ENCODE measurements at regions not wholly inside any gene's neighbourhood (a gene's known extent, or its start where the extent isn't known, plus 50 kb on each side); places are given as distances from the start of the nearest gene placed in this dataset.
A peak's percentile ranks its signal among the peaks of the same experiment; 100 is the strongest.
"Not testable (repeated sequence)": the region's sequence is repeated elsewhere in the genome, so short reads cannot be mapped to it uniquely, and the experiment has no call there.

DNA sequence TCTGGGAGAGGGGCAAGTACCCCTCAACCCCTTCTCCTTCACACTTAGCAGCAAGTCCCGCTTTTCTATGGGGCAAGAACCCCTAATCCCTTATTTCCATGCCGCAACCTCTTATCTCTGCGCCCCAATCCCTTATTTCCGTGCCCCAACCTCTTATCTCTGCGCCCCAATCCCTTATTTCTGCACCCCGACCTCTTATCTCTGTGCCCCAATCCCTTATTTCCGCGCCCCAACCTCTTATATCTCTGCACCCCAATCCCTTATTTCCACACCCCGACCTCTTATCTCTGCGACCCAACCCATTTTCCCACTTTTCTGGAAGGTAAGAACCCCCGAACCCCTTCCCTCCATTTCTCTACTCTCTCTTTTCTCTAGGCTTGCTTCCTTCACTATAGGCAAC lies 95.6 kb upstream of the RAB4A start:
- DNase-seq (ENCODE audit: low read depth), result not testable (repeated sequence)

DNA sequence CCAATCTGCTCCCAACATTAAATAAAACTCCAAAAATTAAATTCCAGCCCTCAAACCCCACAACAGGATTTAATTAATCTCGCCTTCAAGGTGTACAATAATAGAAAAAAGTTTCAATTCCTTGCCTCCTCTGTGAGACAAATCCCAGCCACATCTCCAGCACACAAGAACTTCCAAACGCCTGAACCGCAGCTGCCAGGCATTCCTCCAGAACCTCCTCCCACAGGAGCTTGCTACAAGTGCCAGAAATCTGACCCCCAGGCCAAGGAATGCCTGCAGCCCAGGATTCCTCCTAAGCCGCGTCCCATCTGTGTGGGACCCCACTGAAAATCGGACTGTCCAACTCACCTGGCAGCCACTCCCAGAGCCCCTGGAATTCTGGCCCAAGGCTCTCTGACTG lies 94.5 kb upstream of the RAB4A start:
- not testable (repeated sequence) for DNase-seq (ENCODE audit: low read depth)

DNA sequence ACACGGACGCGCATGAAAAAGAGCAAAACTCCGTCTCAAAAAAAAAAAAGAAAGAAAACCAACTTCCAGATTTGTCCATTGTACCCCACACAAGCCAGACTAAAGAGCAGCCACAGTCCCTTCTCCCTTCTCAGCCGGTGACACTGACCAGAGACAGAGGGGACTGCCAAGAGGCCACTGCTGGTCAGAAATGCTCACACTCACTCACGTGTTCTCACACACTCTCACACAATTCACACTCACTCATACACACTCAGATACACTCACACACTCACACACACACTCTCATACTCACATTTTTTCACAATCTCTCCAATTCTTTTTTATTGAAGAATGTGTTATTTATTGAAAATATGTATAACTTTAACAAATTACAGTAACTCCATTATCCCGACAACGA lies 90.8 kb upstream of the RAB4A start:
- no peak for DNase-seq (ENCODE audit: low read depth)

DNA sequence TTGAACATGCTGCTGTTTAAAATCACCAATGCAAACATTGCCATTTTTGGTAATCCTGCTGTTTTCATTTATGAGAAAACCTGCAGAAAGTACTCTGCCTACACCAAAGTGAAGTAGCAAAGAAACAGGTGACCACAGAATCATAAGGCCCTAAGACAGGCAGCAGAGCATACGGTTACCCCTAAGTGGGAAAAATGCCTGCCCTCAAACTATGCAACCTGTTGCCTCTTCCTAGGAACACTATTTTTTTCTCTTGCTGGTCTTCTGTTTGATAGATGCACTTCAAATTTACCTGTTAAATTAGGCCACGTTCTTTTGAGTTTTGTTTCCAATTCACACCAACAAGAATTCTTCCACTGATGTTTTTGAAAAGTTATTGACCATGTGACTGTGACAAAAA lies 89.5 kb upstream of the RAB4A start:
- no peak for DNase-seq (ENCODE audit: low read depth)

DNA sequence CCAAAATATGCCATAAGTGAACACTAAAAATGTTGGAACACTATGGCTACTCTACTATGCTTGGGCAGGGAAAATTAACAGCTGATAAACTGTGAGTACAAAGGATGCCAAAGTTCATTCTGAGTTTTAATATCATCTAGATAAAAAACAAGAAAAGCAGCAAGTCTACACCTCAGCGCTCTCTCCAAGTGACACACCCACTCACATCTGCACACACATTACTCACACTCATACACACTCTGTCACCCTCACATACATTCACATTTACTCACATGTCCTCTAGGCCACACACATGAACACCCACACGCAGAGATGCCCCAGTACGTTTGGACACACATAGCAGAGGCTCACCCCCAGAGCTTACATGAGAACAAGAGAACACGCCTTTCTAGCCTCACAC lies 87.3 kb upstream of the RAB4A start:
- DNase-seq (ENCODE audit: low read depth), result no peak

DNA sequence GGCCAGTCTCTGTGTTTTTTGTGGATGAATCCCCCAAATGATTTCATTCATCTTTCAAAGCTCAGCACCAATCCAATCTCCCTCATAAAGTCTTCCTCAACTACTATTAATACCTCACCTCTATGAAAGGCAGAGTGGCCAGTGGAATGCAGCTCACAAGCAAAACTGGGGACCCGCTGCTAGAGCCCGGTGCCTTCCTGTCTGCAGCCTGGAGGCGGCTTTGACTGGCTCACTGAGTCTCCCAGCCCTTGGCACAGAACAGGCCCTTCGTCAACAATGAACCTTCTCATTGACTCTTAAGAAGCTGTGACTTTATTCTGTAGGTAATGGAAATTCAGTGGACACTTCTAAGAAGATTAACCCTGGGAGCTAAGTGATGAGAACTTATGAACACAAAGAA lies 86.8 kb upstream of the RAB4A start:
- DNase-seq (ENCODE audit: low read depth), result no peak

DNA sequence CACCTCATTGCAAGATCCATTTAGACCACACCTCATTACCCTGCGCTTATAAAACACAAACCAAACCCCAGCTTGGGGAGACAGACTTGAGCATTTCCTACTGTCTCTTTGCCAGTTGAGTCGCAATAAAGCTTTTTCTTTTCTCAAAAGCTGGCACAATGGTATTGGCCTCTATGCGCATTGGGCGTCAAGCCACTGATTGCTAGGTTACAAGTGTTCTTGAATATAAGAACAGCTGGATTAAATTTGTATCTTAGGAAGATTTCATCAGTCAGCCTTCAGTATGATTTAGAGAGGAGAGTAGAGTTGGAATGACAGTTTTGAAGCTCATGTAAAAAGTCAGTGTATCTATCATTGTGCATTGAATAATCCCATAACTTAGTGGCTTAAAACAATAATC lies 84.9 kb upstream of the RAB4A start:
- DNase-seq (ENCODE audit: low read depth), result no peak

DNA sequence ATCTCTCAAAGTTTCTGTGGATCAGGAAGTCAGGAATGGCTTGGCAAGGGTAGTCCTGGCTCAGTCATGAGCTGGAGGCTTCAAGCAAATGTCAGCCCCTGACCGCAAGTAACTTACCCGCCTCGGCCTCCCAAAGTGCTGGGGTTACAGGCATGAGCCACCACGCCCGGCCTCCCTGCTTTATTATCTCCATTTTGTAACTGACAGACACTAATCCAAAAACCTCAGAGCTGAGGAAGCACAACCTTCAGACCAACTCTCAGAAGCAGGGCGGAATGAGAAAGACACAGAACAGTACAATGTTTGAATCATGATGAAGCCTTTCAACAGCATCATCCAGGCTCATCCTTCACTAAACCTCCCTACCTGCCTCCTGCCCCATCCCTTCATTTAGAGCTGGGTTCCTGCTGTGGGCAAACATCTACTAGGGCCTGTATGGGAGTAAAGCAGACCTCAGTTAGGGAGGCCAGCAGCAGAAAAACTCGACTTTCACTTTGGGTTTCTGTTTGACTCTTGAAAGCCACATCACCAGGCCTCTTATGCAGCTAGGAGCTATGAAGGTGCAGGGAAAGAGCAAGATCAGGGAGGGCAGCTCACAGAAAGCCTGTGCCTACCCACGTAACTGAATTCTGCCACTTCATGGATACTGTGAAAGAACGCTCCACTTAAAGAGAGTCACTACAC lies 84.4 kb upstream of the RAB4A start:
- DNase-seq (ENCODE audit: low read depth), result no peak

DNA sequence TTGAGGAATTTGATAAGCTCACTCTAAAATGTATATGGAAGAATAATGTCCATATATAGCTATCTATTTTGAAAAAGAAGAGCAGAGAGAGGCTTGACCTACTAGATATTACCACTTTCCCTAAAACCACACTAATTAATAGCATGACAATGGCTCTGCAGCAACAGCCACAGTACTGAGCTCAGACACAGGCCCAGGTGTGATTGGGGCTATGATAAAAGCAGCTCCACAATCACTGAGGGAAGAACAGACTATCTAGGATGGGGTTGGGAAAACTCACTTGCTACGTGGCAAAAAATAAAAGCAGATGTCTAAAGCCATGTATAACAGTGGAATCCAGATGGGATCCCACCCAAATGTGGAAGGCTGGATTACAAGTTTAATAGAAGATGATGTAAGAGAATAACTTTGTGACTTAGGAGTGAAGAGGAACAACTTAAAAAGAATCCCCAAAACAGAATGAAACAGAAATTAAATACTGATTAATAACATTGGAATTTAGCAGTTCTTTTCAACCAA lies 80.8 kb upstream of the RAB4A start:
- no peak for DNase-seq (ENCODE audit: low read depth)

DNA sequence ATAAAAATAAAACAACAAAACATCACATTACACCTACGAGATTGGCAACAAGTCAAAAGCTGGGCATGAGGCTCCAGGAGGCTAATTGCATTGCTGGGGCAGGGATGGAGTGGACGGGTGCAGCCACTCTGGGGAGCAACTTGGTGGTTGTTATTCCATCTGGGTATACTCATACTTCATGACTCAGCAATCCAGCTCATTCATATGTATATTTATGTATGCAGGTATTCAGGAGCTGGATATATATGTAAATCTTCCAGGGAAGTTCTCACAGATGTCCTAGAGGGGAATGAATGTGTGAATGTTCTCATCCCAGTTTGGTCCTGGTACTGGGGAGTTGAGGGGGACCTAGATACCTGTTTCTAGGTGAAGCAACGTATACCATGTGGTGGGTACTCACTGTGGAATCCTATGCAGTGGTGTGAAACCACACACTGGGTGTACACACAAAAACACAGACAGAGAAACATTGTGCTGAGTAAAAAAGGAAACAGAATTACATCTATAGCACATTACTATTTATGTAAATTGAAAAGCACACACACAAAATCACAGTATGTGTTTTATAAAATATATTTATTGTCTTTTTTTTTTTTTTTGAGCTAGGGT lies 79.7 kb upstream of the RAB4A start:
- peak; percentile 29 for DNase-seq (ENCODE audit: low read depth)

DNA sequence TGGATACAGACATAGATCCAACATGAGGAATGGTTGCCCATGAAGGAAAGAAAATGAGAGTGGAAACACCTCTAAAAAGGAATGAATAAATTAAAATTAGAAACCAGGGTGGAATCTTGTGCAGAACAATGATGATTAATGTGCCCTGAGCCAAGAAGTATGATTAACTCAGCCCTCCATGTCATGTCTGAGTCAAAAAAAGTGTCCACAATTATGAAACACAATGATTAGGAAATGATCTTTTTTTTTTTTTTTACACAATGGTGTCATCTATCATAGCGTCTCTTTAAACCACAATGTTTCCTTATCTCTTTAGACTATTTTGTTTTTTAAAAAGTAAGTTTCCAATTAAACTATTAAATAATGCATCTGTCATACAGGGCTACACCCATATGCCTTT lies 78.9 kb upstream of the RAB4A start:
- peak; percentile 44 for DNase-seq (ENCODE audit: low read depth)

DNA sequence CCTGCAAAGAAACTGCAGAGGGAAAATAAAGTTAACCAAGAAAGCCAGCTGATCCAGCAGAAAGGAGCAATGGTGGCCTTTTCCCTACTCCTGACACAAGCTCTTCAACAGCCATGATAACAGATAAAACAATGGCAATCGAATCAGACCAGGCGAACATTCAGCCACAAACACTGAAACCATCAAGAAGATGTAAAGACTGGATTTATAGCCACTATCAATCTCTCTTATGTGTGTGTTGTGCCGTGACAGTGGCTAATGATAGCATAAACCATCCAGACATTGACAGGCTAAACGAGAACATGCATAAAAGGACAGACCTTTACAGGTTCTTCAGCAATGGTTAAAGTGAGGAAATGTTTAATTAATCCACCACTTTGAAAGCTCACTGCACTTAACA lies 78.1 kb upstream of the RAB4A start:
- no peak for DNase-seq (ENCODE audit: low read depth)

DNA sequence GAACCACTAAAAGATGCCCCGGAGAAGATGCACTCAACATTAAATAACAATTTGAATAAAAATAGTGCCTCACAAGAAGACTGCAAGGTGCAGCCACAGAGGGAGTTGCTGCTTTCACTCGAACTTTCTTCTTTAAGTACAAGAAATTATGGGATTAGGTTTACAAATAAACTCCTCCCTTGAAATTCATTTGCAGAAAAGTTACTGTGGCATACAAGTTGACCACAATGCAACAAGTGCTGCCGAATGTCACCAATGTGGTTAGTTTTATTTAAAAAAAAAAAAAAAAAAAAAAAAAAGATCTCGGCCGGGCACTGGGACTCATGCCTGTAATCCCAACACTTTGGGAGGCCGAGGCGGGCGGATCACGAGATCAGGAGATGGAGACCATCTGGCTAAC lies 76.8 kb upstream of the RAB4A start:
- DNase-seq (ENCODE audit: low read depth), result no peak

DNA sequence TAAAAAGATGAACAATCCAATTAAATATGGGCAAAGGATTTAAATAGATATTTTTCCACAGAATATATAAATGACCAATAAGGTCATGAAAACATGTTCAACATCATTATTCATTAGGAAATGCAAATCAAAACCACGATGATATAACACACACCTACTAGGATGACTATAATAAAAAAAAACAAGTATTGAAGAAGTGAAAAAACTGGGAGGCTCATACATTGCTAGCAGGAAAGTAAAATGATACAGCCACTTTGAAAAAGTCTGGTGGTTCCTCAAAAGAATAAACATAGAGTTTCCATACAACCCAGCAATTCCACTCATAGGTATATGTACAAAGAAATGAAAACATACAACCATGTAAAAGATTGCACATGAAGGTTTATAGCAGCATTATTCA lies 75.7 kb upstream of the RAB4A start:
- no peak for DNase-seq (ENCODE audit: low read depth)

DNA sequence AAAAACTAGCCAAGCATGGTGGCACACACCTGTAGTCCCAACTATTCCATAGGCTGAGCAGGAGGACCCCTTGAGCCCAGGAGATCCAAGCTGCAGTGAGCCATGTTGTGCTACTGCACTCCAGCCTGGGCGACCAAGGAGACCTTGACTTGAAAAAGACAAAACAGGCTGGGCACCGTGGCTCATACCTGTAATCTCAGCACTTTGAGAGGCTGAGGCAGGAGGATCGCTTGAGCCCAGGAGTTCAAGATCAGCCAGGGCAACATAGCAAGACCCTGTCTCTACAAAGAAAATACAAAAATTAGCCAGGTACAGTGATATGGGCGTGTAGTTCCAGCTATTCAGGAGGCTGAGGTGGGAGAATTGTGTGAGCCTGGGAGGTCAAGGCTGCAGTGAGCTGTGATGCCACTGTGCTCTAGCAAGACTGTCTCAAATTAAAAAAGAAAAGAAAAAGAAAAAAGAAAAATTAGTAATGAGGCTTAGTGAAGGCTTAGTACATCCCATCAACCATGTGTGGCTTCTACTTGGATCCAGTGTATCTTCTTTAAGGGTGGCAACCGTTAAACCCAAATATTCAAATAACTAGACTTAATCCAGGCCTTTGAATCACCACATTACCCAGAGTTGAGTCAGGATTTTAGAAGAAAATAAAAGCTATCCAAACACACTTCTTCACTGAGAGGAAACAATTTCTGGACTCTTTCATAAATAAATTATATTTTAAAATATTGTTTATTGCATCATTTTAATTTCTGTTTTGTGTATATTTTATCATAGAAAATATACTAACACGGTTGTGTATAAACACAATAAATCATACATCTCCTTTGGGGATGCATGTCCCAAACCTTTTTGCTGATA lies 74.3 kb upstream of the RAB4A start:
- DNase-seq (ENCODE audit: low read depth), result no peak

DNA sequence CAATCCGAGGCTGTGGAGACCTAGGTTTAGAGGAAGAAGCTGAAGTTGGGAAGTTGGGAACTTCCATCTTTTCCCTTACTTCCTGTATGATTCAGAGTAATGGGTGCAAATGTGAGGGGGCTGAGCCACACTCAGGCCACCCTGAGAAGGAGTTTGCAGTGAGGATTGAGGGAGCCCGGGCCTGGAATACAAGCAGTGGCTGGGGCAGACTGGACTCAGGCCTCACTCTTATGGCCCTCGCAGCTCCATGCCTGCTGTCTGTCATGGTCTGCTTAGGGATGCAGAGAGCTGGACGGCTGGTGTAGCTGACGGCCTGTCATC lies 73.7 kb upstream of the RAB4A start:
- no peak for DNase-seq (ENCODE audit: low read depth)

DNA sequence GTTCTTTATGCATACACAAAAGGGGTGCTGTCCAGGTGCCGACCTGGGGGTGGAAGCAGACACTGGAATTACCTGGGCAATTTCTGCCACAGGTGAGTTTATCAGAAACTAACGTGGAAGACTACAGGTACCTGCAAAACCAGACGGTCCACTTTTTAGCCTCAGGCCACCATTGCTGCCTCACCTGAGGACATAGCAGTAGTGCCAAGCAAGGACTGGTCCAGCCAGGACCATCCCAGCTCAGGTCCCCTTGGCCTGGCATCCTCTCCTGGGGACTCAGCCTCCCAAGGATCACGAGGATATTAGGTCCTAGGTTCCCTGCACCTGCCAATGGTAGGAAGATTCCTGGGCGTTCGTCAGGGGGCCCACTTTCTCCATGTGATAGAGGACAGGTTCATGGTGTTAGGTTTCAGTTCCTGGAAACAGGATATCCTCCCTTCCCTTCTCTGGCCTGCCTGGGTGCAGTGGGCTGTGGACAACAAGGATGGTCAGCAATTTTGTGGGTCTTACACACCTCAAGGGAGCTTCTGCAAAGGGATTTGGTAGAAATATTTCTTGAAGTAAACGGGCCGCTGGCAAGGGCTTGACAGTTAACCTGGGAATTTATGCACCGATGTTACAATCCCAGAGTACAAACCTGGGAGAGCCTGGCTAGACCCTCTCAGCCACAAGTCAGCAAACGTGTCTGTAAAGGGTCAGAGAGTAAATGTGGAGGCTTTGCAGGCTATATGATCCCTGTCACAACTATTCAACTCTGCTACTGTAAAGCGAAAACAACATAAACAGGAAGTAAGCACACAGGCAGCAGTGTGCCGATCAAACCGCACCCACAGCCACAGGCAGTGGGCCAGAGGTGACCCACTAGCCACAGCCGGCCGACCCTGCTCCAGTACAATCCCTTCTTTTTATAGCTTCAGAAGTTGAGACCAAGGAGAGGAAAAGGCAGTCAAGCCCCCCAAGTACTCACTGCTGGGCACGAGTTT lies 71.4 kb upstream of the RAB4A start:
- no peak for DNase-seq (ENCODE audit: low read depth)

DNA sequence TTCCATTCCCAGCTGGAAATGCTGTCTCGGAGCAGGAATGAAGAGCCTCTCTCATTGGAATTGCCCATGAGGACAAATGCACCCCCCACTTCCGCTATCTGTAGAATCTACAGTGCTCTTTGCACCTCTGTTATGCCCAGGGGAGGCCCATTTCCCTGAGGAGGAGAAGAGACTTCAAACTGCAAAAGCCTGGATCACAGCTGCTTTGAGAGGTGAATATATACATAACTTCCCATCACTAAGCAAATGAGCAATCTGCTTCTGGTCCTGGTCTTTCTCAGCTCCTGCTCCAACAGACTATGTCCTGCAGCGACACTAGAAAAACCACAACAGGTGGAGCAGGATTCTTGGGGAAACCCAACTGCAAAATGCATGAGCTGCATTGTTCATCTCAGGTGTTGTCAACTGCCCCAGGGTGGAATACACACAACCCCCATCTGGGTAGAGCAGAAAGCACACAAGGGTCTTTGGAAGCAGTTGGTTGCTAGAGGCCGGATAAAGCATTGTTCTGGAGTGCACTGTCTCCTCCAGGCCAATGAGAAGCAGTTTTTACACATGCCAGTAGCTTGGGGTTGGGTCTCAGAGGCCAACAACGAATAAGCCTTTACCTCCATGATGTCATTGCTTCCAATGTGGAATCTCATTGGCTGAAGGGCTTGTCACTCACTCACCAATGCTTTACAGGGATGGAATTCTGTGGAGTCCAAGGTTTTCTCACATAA lies 67.7 kb upstream of the RAB4A start:
- peak; percentile 23 for DNase-seq (ENCODE audit: low read depth)

DNA sequence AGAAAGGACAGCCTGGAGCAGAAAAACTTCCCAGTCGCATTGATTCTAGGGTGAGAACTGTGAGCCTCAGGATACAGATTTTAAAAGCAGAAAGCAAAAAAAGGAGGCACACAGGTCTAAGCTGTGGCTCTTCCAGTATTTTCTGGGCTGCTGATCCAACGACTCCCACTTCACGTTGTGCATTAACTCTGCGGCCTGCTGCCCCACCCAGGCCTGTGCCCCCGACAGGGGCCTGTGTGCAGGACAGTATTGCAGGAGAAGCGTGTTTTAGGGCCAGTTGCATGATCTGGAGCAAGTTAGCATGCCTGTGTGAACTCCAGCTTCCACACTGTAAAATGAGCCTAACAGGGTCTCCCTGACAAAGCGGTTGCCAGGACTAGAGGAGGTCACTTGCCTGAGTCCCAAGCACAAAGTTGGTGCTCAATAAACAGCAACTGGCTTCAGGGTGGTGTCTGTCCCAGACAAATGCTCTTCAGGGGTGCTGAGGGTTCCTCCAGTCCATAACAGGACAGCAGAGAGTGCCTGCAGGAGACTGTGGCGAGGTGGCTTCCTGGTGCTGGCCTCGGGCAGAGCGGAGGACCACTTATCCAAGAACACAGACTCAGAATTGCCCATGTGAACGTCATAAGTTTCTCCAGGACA lies 66.8 kb upstream of the RAB4A start:
- DNase-seq (ENCODE audit: low read depth), result no peak

DNA sequence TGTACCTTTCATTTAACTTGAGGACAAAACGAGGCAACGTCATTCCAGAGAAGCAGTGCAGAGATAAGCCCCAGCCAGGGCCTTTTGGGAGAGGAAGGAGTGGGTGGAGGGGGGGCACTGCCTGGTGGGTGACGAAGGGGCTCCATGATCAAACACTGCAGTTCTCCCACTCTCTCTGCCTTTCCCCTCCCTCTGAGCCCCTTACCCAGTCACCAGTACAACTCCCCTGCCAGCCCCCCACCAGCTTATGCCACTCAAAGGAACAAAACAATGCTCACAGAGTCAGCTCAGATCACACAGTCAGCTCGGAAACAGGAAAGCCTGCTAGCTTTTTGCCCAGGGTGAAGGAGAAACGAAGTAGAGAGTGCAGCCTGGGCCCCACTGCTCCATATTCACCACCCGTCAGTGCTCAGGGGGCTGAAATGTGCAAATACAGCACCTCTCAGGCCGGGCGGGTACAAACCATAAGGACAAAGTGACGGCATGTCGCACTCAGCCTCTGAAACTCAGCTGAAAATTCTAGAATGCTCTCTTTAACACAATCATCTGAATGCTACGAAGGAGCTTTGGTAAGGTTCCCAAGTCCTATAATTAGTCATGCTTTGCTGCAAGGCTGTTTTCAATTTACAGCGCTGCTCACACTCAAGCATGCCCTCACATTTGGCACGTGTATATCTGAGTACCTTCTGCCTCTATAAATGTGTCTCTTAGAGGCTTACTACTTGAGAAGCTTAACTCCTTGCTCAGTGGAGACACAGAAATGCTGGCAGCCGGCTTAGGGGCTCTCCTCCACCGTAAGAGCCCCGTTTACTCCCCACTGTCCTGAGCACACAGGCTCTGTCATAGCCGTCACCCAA lies 65.8 kb upstream of the RAB4A start:
- DNase-seq (ENCODE audit: low read depth), result peak; percentile 30
